ENCODE measurements at regions not wholly inside any gene's neighbourhood (a gene's known extent, or its start where the extent isn't known, plus 50 kb on each side); places are given as distances from the start of the nearest gene placed in this dataset.
"Not testable (repeated sequence)": the region's sequence is repeated elsewhere in the genome, so short reads cannot be mapped to it uniquely, and the experiment has no call there.

GRCh38 chr3:165716592-165716991 lies 120.6 kb downstream of the BCHE start:
- DNase-seq (ENCODE audit: low read depth in 2 of 2): no peak

- no peak for DNase-seq (ENCODE audit: low read depth in 2 of 2)
Observed at GRCh38 chr3:165713479-165713878, 123.7 kb downstream of the BCHE start.

GRCh38 chr3:165712382-165712781 lies 124.8 kb downstream of the BCHE start:
- no peak for DNase-seq (ENCODE audit: low read depth in 2 of 2)

GRCh38 chr3:165697910-165698309 lies 139.3 kb downstream of the BCHE start:
- DNase-seq (ENCODE audit: low read depth in 2 of 2): no peak

GRCh38 chr3:165696496-165696895 lies 140.7 kb downstream of the BCHE start:
- no peak for DNase-seq (ENCODE audit: low read depth in 2 of 2)

- DNase-seq (ENCODE audit: low read depth in 2 of 2): no peak
Observed at GRCh38 chr3:165683947-165684346, 153.3 kb downstream of the BCHE start.

GRCh38 chr3:165682734-165683133 lies 154.5 kb downstream of the BCHE start:
- DNase-seq (ENCODE audit: low read depth in 2 of 2): no peak

GRCh38 chr3:165669967-165670366 lies 167.3 kb downstream of the BCHE start:
- DNase-seq (ENCODE audit: low read depth in 2 of 2): no peak

- no peak for DNase-seq (ENCODE audit: low read depth in 2 of 2)
Observed at GRCh38 chr3:165669504-165669903, 167.7 kb downstream of the BCHE start.

- no peak for DNase-seq (ENCODE audit: low read depth in 2 of 2)
Observed at GRCh38 chr3:165667676-165668075, 169.5 kb downstream of the BCHE start.

- DNase-seq (ENCODE audit: low read depth in 2 of 2): no peak
Observed at GRCh38 chr3:165658027-165658426, 179.2 kb downstream of the BCHE start.

GRCh38 chr3:165653130-165653778 lies 184.0 kb downstream of the BCHE start:
- DNase-seq (ENCODE audit: low read depth in 2 of 2): no peak

GRCh38 chr3:165649282-165649681 lies 187.9 kb downstream of the BCHE start:
- not testable (repeated sequence) for DNase-seq (ENCODE audit: low read depth in 2 of 2)

GRCh38 chr3:165645191-165645590 lies 192.0 kb downstream of the BCHE start:
- no peak for DNase-seq (ENCODE audit: low read depth in 2 of 2)

GRCh38 chr3:165644331-165644730 lies 192.9 kb downstream of the BCHE start:
- DNase-seq (ENCODE audit: low read depth in 2 of 2): no peak

- peak in 1 of 2 donors; percentile 54 for DNase-seq (ENCODE audit: low read depth in 2 of 2)
Observed at GRCh38 chr3:165643425-165643824, 193.8 kb downstream of the BCHE start.

GRCh38 chr3:165642761-165643420 lies 194.3 kb downstream of the BCHE start:
- peak; percentile 83 to 96 for DNase-seq (ENCODE audit: low read depth in 2 of 2)

GRCh38 chr3:165641569-165642310 lies 195.5 kb downstream of the BCHE start:
- peak; percentile 30 to 36 for DNase-seq (ENCODE audit: low read depth in 2 of 2)

GRCh38 chr3:165640970-165641369 lies 196.3 kb downstream of the BCHE start:
- DNase-seq (ENCODE audit: low read depth in 2 of 2): no peak

- DNase-seq (ENCODE audit: low read depth in 2 of 2): no peak
Observed at GRCh38 chr3:165640031-165640430, 197.2 kb downstream of the BCHE start.

GRCh38 chr3:165638034-165638433 lies 199.2 kb downstream of the BCHE start:
- no peak for DNase-seq (ENCODE audit: low read depth in 2 of 2)

- DNase-seq (ENCODE audit: low read depth in 2 of 2): no peak
Observed at GRCh38 chr3:165636684-165637015, 200.6 kb downstream of the BCHE start.

Data from lung microvascular endothelial cell (primary cell).